ENCODE measurements at regions not wholly inside any gene's neighbourhood (a gene's known extent, or its start where the extent isn't known, plus 50 kb on each side); places are given as distances from the start of the nearest gene placed in this dataset.

DNA sequence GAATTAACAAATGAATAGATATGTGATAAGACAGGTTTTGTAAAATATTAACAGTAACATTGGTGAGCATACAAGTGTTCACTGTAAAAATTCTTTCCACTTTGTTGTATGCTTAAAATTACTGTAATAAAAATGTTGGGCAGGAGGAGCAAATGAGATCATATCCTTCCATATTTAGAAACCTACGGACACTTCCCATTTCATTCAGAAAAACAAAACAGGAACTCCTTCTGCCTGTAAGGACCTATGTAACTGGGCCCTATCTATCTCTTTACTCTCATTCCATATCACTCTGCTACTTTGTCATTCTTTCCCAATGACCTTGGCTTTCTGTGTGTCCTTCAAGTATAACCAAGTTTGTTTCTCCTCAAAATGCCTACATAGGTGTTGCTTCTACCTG lies 53.7 kb upstream of the SLC39A8 start:
- ChIA-PET POLR2A (ENCODE audit: unreplicated experiment) (no interaction called here), CTCF (no interaction called here)
- no peaks in the 10 kb centered on the region for H3K79me1 ChIP-seq (ENCODE audit: low read depth in 1 of 2, low read length in 2 of 2)
- no peak overlapping the region for H2AK5ac ChIP-seq (ENCODE audit: low read depth, low read length)
- H3K4me3 ChIP-seq (ENCODE audit: insufficient read depth, low read depth, low read length), result no peak overlapping the region
- H3K4me2 ChIP-seq (ENCODE audit: low read depth, low read length), result no peak overlapping the region
- H4K91ac ChIP-seq (ENCODE audit: insufficient read depth, low read depth, low read length), result no peak overlapping the region
- no peak for TF ChIP-seq MAZ (IDR thresholded peaks at IDR 0.05; ENCODE audit: borderline replicate concordance, low read depth, low read length)
- no peak overlapping the region for H4K8ac ChIP-seq (ENCODE audit: low read depth in 2 of 2, low read length in 2 of 2)
- no peak overlapping the region for H3K9ac ChIP-seq (ENCODE audit: low read depth, low read length)
- intact Hi-C loops (cut with micrococcal nuclease), result no loop called here
- no peak overlapping the region for H2AFZ ChIP-seq (replicated peaks; ENCODE audit: low read length, poor library complexity)
- no peak overlapping the region for H2BK15ac ChIP-seq (ENCODE audit: low read depth, low read length)
- H2BK120ac ChIP-seq (ENCODE audit: low read depth, low read length), result no peak overlapping the region
- in situ Hi-C loops (cut with MboI; ENCODE audit: low sequenced_read_pairs), result no loop called here
- H2AK9ac ChIP-seq (replicated peaks; ENCODE audit: low read depth, low read length, poor library complexity), result no peak overlapping the region
- no peaks in the 10 kb centered on the region for H3K36me3 ChIP-seq (ENCODE audit: control insufficient read depth, insufficient read depth, low read length)
- no peak overlapping the region for H3K14ac ChIP-seq (replicated peaks; ENCODE audit: low read depth, low read length)
- ATAC-seq (ENCODE audit: low read depth) (no peak), DNase-seq (no peak)
- no peak overlapping the region for H2BK20ac ChIP-seq (ENCODE audit: low read depth, low read length)
- H3K4me1 ChIP-seq (ENCODE audit: control insufficient read depth, insufficient read depth, low read length), result no peaks in the 10 kb centered on the region
- no peaks in the 10 kb centered on the region for H3K27me3 ChIP-seq (ENCODE audit: control insufficient read depth, insufficient read depth, low read length)
- H3K56ac ChIP-seq (ENCODE audit: extremely low read depth, insufficient read depth, low read length), result no peak overlapping the region
- H3K9me1 ChIP-seq (ENCODE audit: insufficient read depth, low read length), result no peaks in the 10 kb centered on the region
- no CpG with 5 or more reads among the region's 1 CpG for WGBS, 2 experiments (ENCODE audit: extremely low coverage in 2 of 2, insufficient read length in 1 of 2)
- H4K20me1 ChIP-seq (ENCODE audit: insufficient read depth, low read length), result no peaks in the 10 kb centered on the region
- H3K23ac ChIP-seq (ENCODE audit: low read depth, low read length), result no peak overlapping the region
- no TSS peak for BruUV-seq (replicated peaks)
- H3K18ac ChIP-seq (ENCODE audit: low read depth, low read length), result no peak overlapping the region
- H4K5ac ChIP-seq (ENCODE audit: low read depth, low read length), result no peak overlapping the region
- H3K9me3 ChIP-seq (ENCODE audit: control insufficient read depth, insufficient read depth, low read length), result no peaks in the 10 kb centered on the region
- dilution Hi-C loops (cut with HindIII; ENCODE audit: low sequenced_read_pairs, unreplicated experiment), result no loop called here
- H3K4ac ChIP-seq (ENCODE audit: low read depth, low read length), result no peak overlapping the region
- H3K27ac ChIP-seq (ENCODE audit: insufficient read depth, low read length), result no peak overlapping the region
- H2BK5ac ChIP-seq (ENCODE audit: low read depth, low read length, poor library complexity, severe bottlenecking), result no peak overlapping the region

Data from IMR-90 (cell line).